ENCODE measurements at regions not wholly inside any gene's neighbourhood (a gene's known extent, or its start where the extent isn't known, plus 50 kb on each side); places are given as distances from the start of the nearest gene placed in this dataset.

GRCh38 chr4:41458689-41459088 is 79.3 kb upstream of the LIMCH1 start:
- TF ChIP-seq CTCF (IDR thresholded peaks at IDR 0.05) = no peak
- TF ChIP-seq POLR2AphosphoS5 (IDR thresholded peaks at IDR 0.05) = no peak
- TF ChIP-seq POLR2A (IDR thresholded peaks at IDR 0.05; ENCODE audit: low read depth) = no peak
- TF ChIP-seq EP300 (IDR thresholded peaks at IDR 0.05) = no peak

Data from esophagus muscularis mucosa (tissue), 4 donors.